DOHH2 (cell line): ENCODE measurements at regions not wholly inside any gene's neighbourhood (a gene's known extent, or its start where the extent isn't known, plus 50 kb on each side); places are given as distances from the start of the nearest gene placed in this dataset.

Experiments used
- CTCF ChIP-seq: fragments of 200-600 bp; sonication (generic); IDR thresholded peaks from one replicate; pipeline ENCODE4 v1.5.1; 2014; ENCODE audit warnings: antibody characterized with exemption, mild to moderate bottlenecking, low read depth, low read length; ENCODE audit not compliant: poor library complexity, severe bottlenecking
- EZH2phosphoT487 ChIP-seq: fragments of 200-600 bp; sonication (generic); IDR thresholded peaks from 2 replicates; pipeline ENCODE4 v1.6.1; 2017; ENCODE audit warnings: borderline replicate concordance, mild to moderate bottlenecking, antibody characterized with exemption, low read length, moderate library complexity, mixed read lengths

GRCh38 chr2:103119352-103119751 lies 357.5 kb downstream of the TMEM182 start:
- TF ChIP-seq CTCF (no peak), EZH2phosphoT487 (no peak)
